B cell (primary cell): ENCODE measurements at regions not wholly inside any gene's neighbourhood (a gene's known extent, or its start where the extent isn't known, plus 50 kb on each side); places are given as distances from the start of the nearest gene placed in this dataset.

Source experiments
- ATAC-seq: fragments of 200-7000 bp; cut with Tn5 transposase; one replicate; pipeline ENCODE4 v1.10.0; 2021; ENCODE audit warnings: low read depth, mild to moderate bottlenecking, moderate number of reproducible peaks, moderate library complexity
- CTCF ChIA-PET: fragments of 350-600 bp; sonication (Branson Sonifier 250); formaldehyde crosslinking; loops from one replicate; lab custom pipeline; 2021; ENCODE audit warnings: antibody characterized with exemption, inconsistent platforms; lab: Charles Lee
- POLR2A ChIA-PET: fragments of 350-600 bp; sonication (Branson Sonifier 250); formaldehyde crosslinking; loops from one replicate; lab custom pipeline; 2021; ENCODE audit warnings: antibody characterized with exemption; lab: Charles Lee
- DNase-seq: peaks from one replicate; pipeline ENCODE4 v3.0.0; 2013
- H2AFZ ChIP-seq: 2 replicates; pipeline ENCODE4 v1.6.1; 2012; ENCODE audit warnings: mild to moderate bottlenecking, low read depth, low read length; ENCODE audit not compliant: insufficient read depth, poor library complexity, severe bottlenecking
- H3K27ac ChIP-seq, 2 donors: 1 replicate in 1 of 2; 2 replicates in 1 of 2; pipeline ENCODE4 v1.5.1; 2012 to 2013; ENCODE audit warnings: low read length in 2 of 2, mild to moderate bottlenecking in 2 of 2, moderate library complexity in 1 of 2
- H3K27me3 ChIP-seq, 4 experiments: fragments of 200-600 bp in 1 of 4; sonication (generic) in 1 of 4; replicated peaks in 1 of 4; 1 replicate in 2 of 4; 2 replicates in 2 of 4; pipeline versions ENCODE4 v1.6.1 to v1.7.0; 2013 to 2016; ENCODE audit warnings: low read length in 3 of 4, mild to moderate bottlenecking in 2 of 4, mixed read lengths in 1 of 4, moderate library complexity in 1 of 4; ENCODE audit not compliant: insufficient read depth in 4 of 4, control insufficient read depth in 3 of 4; ENCODE audit errors: control extremely low read depth in 1 of 4
- H3K36me3 ChIP-seq, 2 experiments: replicated peaks in 1 of 2; 1 replicate in 1 of 2; 2 replicates in 1 of 2; pipeline versions ENCODE4 v1.6.1 to v1.7.1; 2013; ENCODE audit warnings: low read length in 1 of 2; ENCODE audit not compliant: insufficient read depth in 2 of 2, control insufficient read depth in 1 of 2; ENCODE audit errors: control extremely low read depth in 1 of 2, extremely low read depth in 1 of 2
- H3K4me1 ChIP-seq, 2 donors: fragments of 200-600 bp in 1 of 2; sonication (generic) in 1 of 2; 1 replicate in 1 of 2; 2 replicates in 1 of 2; pipeline versions ENCODE4 v1.5.1 to v1.6.1; 2013 to 2017; ENCODE audit warnings: low read length in 2 of 2; ENCODE audit not compliant: control insufficient read depth in 2 of 2, insufficient read depth in 2 of 2
- H3K4me2 ChIP-seq: replicated peaks from 2 replicates; pipeline ENCODE3; 2012; ENCODE audit warnings: mild to moderate bottlenecking, low read depth, low read length; ENCODE audit not compliant: poor library complexity, severe bottlenecking
- H3K4me3 ChIP-seq, 5 experiments: fragments of 200-600 bp in 1 of 5; sonication (generic) in 1 of 5; 1 replicate in 3 of 5; 2 replicates in 2 of 5; pipeline versions ENCODE4 v1.5.1 to v1.7.0; 2011 to 2016; ENCODE audit warnings: low read length in 4 of 5, mild to moderate bottlenecking in 4 of 5, low read depth in 2 of 5, control low read depth in 1 of 5, moderate library complexity in 1 of 5; ENCODE audit not compliant: insufficient read depth in 1 of 5; ENCODE audit errors: control extremely low read depth in 1 of 5, extremely low read depth in 1 of 5
- H3K79me2 ChIP-seq: fragments of 200-600 bp; sonication (generic); one replicate; pipeline ENCODE4 v1.6.0; 2016; ENCODE audit warnings: low read length; ENCODE audit not compliant: control insufficient read depth, insufficient read depth
- H3K9ac ChIP-seq: fragments of 200-600 bp; sonication (generic); 2 replicates; pipeline ENCODE4 v1.6.1; 2017; ENCODE audit warnings: mild to moderate bottlenecking, low read length, moderate library complexity
- H3K9me3 ChIP-seq, 3 donors: one replicate each; pipeline versions ENCODE4 v1.6.1 to v1.7.1; 2013; ENCODE audit warnings: low read length in 2 of 3; ENCODE audit not compliant: control insufficient read depth in 2 of 3, insufficient read depth in 1 of 3; ENCODE audit errors: control extremely low read depth in 1 of 3
- H4K20me1 ChIP-seq: 2 replicates; pipeline ENCODE4 v1.6.0; 2012; ENCODE audit warnings: mild to moderate bottlenecking, low read length; ENCODE audit not compliant: insufficient read depth, control insufficient read depth, poor library complexity, severe bottlenecking
- H3K27ac Mint-ChIP-seq: one replicate; pipeline ENCODE4 v1.8.0; 2021; ENCODE audit warnings: mixed read lengths
- H3K27me3 Mint-ChIP-seq: one replicate; pipeline ENCODE4 v1.8.0; 2021; ENCODE audit warnings: mixed read lengths
- H3K4me1 Mint-ChIP-seq: one replicate; pipeline ENCODE4 v1.8.0; 2021; ENCODE audit warnings: mixed read lengths
- H3K4me3 Mint-ChIP-seq: one replicate; pipeline ENCODE4 v1.8.0; 2021; ENCODE audit warnings: mixed read lengths
- H3K9me3 Mint-ChIP-seq: one replicate; pipeline ENCODE4 v1.8.0; 2022; ENCODE audit warnings: mixed read lengths; ENCODE audit not compliant: insufficient read depth
- CTCF ChIP-seq: fragments of 200-600 bp; IDR thresholded peaks from one replicate; pipeline ENCODE4 v1.8.0; 2022; ENCODE audit warnings: antibody characterized with exemption, mild to moderate bottlenecking
- EZH2 ChIP-seq: IDR thresholded peaks from 2 replicates; pipeline ENCODE4 v1.6.1; 2012; ENCODE audit warnings: borderline replicate concordance, low read depth, mild to moderate bottlenecking, moderate library complexity, low read length; ENCODE audit not compliant: insufficient read depth, poor library complexity, severe bottlenecking
- WGBS: methylation state at CpG from one replicate; pipeline ENCODE4 v1.1.5; 2013; ENCODE audit warnings: missing lambda C conversion rate; ENCODE audit not compliant: insufficient coverage; 5-methylcytosine and 5-hydroxymethylcytosine counted together
- intact Hi-C: fragments of 100-400 bp; cut with micrococcal nuclease; formaldehyde crosslinking; loops from one replicate; pipeline ENCODE4 v1.10.0; 2022

- no peaks in the 10 kb centered on the region for H4K20me1 ChIP-seq
- H3K4me1 ChIP-seq, result no peaks in the 10 kb centered on the region
- H3K4me3 Mint-ChIP-seq, result no peak overlapping the region
- H3K4me1 Mint-ChIP-seq, result no peaks in the 10 kb centered on the region
- H3K36me3 ChIP-seq, result no peaks in the 10 kb centered on the region
- CTCF ChIA-PET, result no interaction called here
- H3K4me3 ChIP-seq, result no peak overlapping the region
- intact Hi-C loops, result no loop called here
- no peak overlapping the region for H3K27ac Mint-ChIP-seq
- no peak for TF ChIP-seq CTCF
- no peak for TF ChIP-seq EZH2
- H3K27me3 Mint-ChIP-seq, result no peaks in the 10 kb centered on the region
- H3K4me2 ChIP-seq, result no peak overlapping the region
- no peak overlapping the region for H2AFZ ChIP-seq
- 96% methylated on average over 11 of the region's 11 CpGs for WGBS
- ATAC-seq, result no peak
- H3K9ac ChIP-seq, result no peak overlapping the region
- H3K9me3 ChIP-seq, result peaks cover 0 to 1% (median 0%) of the 10 kb centered on the region in 3 donors
- no peak for DNase-seq
- H3K9me3 Mint-ChIP-seq, result peaks cover 3% of the 10 kb centered on the region
- POLR2A ChIA-PET, result no interaction called here
- no peaks in the 10 kb centered on the region for H3K27me3 ChIP-seq
- no peaks in the 10 kb centered on the region for H3K79me2 ChIP-seq
- no peak overlapping the region for H3K27ac ChIP-seq
These were observed 766.0 kb upstream of the PCDH9 start for GRCh38 chr13:67996101-67996500.

- intact Hi-C loops, result no loop called here
- POLR2A ChIA-PET, result no interaction called here
- no peak overlapping the region for H3K27ac Mint-ChIP-seq
- no peak overlapping the region for H3K27ac ChIP-seq
- H2AFZ ChIP-seq, result no peak overlapping the region
- no peak overlapping the region for H3K4me3 ChIP-seq
- no peak overlapping the region for H3K9ac ChIP-seq
- no peak for TF ChIP-seq EZH2
- TF ChIP-seq CTCF, result no peak
- H3K4me2 ChIP-seq, result no peak overlapping the region
- no CpG with 5 or more reads among the region's 4 CpGs for WGBS
- H3K4me1 Mint-ChIP-seq, result no peaks in the 10 kb centered on the region
- no peaks in the 10 kb centered on the region for H3K4me1 ChIP-seq
- DNase-seq, result no peak
- CTCF ChIA-PET, result no interaction called here
- H3K9me3 ChIP-seq, result peaks cover 0 to 1% (median 0%) of the 10 kb centered on the region in 3 donors
- no peaks in the 10 kb centered on the region for H3K27me3 Mint-ChIP-seq
- H3K4me3 Mint-ChIP-seq, result no peak overlapping the region
- ATAC-seq, result no peak
- H3K79me2 ChIP-seq, result no peaks in the 10 kb centered on the region
- no peaks in the 10 kb centered on the region for H3K27me3 ChIP-seq
- H4K20me1 ChIP-seq, result no peaks in the 10 kb centered on the region
- peaks cover 7% of the 10 kb centered on the region for H3K9me3 Mint-ChIP-seq
- H3K36me3 ChIP-seq, result no peaks in the 10 kb centered on the region
These were observed 760.7 kb upstream of the PCDH9 start for GRCh38 chr13:67990868-67991267.
